HG02642 (cell line): ENCODE measurements at regions not wholly inside any gene's neighbourhood (a gene's known extent, or its start where the extent isn't known, plus 50 kb on each side); places are given as distances from the start of the nearest gene placed in this dataset.

Experiments used
- ATAC-seq: cut with Tn5 transposase; IDR thresholded peaks from one replicate; pipeline ENCODE4 v1.9.1; 2021; ENCODE audit warnings: mild to moderate bottlenecking; ENCODE audit not compliant: unreplicated experiment, poor library complexity

DNA sequence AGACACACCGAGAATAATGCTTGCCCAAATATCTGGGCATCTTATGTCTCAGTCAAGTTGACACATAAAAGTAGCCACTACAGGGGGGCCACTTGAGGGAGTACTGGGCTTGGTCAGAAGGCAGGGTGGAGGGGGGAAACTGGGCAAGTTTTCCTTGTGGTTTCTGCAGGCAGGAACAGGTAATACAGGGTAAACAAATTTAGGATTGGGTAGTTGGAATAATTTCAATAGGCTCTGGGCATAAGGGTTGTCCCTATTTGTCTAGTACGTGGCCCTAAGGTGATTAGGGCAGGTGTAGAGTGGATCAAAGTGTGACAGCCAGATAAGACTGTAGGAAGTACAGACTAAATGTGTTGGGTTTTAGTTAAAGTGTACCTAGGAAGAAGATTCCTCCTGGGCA lies 353.1 kb downstream of the TLE4 start:
- ATAC-seq: no peak

DNA sequence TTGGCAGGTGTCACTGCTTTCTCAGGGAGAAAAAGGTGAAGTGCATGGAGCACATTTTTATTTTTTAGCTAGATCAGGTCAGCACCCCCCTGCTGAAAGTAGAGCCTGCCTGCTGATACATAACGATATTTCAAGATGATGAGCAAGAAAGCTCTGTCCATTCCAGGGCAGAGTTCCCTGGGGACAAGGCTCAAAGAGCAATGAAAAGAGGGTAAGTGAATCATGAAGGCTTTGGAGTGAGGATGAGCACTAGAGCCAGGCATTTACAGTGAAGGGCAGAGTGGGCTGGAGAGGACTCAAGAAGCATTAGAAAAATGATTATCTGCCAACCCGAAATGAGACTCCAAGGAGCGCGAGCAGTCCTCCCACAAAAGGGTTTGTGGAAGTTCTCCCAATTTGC lies 345.7 kb downstream of the TLE4 start:
- no peak for ATAC-seq

DNA sequence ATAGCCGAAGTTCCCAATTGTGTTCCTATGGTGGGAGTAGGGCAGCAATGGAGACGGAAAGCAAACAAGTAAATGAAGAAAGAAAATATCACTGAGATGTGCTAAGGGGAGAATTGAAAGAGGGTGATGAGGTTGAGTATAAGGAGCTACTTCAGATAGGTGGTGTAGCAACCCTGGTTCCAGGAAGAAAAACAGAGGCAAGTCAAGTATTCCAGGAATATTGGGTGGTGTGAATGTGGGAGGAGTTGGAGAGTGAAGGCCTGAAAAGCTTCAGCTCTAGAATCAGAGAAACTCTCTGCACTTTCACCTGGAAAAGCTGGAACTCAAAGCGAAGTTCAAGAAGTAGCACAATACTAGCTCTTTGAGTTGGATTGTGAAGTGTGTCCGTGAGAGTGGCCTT lies 342.1 kb downstream of the TLE4 start:
- ATAC-seq: no peak

DNA sequence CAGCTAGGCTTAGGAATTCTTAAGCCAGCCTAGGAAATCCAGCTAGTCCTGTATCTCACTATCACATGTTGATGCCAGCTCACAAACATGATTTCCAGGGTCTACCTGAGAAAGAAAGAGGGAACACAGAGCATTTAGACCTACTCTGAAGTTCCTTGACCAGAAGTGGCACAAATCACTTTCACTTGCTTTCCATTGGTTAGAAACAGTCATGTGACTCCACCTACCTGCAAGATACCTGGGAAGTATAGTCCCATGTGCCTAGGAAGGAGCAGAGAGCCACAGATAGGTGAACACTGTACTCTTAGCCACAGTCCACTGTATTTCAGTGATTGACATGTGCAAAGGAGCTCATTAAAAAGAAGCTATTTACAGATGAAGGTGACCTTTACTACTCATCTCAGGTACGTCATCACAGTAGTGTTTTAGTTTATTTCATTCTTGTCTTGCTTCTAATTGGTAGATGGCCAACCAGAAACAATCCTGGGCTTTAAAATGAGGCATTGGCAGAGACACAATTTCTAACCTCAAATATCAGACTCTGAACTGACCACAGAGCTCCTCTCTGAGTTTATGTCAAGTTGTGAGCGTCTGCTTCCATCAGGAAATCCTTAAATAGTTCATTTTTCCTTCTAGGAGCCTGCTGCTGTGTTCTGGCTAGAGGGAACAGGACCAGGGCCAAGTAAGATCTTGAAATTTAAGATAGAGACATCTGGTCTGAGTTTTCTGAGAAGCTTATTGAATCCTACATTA lies 340.7 kb downstream of the TLE4 start:
- no peak for ATAC-seq

DNA sequence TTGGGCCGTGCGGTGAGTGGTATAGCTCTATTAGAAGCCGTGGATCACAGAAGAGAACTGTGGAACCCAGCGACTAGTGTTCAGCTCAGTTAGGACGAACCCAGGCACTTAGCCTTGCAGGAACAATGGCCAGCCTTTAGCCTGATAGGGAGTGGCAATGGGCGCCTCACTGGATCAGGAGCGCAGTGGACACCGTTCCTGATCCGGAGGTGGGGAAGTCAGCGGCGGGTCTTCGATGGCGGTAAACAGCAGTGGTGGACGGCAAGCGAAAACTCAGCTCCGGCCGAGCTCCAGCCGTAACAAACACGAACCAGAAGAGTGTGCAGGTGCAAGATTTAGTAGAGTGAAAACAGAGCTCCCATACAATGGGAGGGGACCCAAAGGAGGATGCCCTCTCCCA lies 340.0 kb downstream of the TLE4 start:
- no peak for ATAC-seq

DNA sequence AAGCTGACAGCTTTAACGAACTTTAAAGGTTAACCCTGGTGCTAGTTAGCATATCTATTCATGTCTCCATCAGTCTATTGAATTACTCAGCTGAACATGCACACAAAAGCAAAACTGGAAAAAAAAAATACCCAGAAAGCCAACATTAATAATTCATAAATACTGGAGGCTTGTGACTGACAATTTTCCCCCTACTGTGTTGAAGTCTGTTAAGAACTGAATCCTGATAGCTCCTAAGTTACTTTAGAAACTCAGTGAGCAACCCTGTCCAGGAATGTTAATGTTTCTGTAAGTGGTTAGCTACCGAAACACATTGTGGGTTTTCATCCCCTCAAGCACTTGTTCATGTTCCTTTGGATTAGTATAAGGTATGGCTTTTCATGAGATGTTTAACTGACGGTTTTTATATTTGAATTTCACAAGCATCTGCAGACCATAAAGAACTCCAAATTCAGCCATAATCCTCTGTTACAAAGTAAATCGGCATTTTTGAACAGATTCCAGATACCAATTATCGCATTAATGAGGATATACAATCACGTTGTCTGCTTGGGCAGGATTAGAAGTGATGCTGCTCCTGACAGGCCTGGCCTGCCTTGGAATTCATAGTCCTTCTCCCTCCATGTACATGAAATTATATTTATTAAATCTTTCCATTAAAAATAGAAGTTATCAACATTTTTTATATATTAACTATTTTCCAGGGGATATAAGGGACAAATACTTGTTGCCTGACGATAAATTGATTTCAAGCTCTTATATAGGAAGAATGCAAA lies 331.2 kb downstream of the TLE4 start:
- ATAC-seq: no peak

DNA sequence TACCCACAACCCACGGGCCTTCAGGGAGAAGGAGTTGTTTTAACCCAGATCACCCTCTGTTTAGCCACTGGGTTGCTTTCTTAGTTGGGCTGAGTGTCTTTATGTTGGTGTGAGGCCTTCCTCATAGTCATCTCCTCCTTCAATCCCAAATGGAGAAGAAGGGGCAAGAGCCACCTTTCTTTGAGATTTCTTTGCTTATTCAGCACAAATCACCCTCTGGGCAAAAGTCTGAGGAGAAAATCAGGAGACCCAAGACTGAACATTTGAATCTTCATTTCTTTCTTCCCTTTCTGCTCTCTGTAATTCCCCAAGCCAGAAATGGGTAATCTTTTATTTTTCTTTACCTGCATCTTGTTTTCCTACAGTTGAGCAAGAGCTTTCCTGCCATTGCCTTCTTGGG lies 329.0 kb downstream of the TLE4 start:
- ATAC-seq: no peak

DNA sequence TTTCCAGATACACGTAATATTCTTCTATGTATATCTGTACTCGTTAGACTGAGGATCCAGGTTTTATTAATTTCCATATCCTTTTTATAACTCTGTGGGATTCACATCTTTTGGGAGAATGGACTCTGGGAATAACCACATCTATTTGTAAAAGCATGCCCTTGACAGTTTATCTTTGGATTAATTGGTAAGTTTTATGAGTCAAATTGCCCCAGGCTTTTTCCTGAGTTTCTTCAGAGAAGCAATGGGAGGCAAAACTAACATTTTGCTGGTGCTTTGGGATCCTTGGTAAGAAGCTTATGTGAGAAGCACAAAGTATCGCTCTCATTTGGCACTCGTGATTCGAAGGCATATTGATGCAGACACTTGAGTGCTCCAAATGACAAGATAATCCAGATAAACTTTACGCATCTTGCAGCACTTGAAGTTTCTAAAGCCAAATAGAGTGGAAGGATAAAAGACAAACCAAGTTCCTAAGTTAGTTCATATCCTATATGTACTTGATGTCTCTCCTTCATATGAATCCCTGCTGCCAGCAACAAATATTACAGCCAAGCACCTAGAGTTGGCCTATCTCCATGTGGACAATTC lies 324.7 kb downstream of the TLE4 start:
- ATAC-seq: no peak

DNA sequence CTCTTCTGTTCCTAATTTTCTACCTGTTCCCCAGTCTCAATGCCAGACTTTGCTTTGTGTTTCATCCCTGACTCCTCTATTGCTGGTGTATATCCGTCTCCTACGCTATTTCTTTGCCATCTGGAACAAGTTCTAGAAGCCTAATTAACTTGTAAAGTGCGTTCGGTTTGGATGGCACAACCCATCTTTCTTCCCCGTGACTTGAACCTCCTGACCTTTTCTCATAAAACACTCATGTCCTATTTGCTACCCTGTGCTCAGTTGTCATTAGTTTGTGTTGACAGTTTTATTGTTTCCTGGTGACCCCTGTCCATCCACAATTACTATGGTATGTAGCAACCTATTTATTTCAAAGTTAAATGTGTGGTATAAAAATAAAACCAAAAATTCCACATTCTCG lies 323.5 kb downstream of the TLE4 start:
- no peak for ATAC-seq

DNA sequence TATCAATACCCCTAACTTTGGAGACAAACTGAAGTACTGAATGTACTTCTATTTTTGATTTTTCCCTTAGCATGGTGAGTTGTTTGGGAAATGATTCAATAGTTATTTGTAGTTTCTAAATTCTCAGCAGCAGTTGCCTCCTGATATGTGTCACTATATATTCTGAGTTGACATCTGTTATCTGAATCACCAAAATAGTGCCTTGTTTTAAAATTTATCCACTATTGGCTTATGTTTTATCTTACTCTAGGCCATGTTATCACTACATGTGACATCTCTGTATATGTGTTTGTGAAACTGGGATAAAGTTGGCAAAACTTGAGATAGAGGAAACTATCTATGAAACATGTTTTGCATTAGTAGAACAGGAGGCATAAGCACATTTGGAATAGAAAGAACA lies 317.6 kb downstream of the TLE4 start:
- ATAC-seq: no peak

DNA sequence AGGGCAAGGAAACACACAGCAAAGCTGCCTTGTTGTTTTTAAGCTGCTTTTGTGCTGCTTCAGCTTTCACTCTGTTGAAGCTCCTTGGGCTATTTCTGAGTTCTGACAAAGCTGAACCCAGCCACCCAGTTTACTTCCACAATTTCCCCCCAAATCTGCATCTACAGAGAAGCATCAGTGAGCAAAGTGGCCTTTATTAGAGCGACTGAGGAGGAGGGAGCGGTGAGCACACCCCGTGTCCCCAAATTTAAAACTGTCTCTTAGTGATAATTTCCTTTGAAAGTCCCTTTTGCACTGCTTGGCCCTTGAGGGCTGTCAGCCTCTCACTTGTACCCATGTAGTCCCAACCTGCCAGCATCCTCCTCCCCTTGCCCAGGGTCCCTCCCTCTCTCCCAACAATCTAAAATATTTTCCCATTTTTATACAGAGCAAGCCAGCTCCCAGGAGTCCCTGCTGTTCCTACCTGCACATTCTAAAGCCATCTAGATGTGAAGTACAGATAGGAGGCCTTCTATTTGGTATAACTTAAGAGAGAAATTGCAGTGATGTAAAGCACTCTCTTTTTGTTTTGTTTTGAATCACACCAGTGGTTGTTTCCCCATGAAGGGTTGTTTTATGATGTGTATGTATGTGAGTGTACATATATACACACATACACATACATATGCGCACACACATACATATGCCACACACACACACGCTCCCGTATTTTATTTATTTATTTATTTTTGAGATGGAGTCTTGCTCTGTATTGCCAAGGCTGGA lies 313.5 kb downstream of the TLE4 start:
- ATAC-seq: no peak

DNA sequence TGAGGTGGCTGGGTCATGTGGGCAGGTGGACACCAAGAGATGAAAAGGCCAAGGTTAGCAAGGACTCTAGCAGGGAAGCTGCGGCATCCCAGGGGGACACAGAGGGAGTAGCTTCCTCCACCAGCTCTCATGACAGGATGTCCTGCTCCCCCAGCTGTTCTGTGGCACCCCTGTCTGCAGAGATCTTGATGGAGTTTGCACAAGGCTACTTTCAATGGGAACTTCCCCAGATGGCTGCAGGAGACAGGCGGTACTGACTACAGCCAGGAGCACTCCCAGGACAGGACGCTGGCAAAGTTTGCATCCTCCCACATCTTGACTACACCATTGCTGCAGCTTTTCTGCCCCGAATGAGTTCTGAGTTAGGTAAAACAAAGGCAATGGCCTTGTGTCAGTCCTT lies 312.8 kb downstream of the TLE4 start:
- no peak for ATAC-seq

DNA sequence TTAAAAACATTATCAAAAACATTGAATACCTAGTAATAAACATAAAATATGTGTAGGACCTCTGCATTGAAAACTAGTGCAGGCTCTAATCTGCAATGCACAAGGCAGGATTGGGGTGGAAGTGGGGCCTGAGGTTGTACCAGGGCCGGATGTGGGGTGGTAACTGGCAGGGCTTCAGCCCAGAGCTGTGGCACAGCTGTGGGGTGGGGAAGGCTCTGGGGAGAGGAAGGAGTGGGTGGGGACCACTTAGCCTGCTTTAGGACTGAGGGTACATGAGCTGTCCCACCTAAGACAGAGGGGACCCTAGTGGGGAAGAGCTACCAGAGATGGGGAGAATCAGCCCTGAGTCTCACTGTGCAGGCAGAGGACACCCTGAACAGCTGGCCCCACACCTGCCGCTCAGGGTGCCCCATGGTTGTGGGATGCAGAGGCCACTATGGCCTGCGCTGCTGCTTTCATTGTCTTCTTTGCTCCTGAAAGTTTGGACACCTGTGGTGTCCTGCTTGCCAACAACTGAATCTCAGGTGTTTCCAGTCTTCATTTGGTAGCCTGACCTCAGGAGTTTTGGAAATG lies 311.4 kb downstream of the TLE4 start:
- ATAC-seq: peak; percentile 62

DNA sequence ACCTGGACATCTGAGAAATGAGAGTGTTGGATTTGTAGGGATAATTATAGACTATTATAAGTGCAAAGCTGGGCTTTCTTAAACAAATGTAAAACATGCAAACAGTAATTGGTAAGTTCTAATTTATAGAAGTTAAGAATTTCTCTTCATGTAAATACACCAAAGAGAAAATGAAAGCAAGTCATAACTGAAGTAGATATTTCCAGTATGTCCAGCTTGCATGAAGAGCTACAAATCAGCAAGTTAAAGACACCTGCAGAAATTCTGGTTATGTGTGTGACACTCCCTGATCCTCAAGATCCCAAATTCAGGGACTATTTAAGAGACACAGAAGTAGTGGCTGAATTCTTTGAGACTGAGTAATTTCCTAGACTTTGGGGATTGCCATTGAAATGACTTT lies 308.9 kb downstream of the TLE4 start:
- peak; percentile 53 for ATAC-seq

DNA sequence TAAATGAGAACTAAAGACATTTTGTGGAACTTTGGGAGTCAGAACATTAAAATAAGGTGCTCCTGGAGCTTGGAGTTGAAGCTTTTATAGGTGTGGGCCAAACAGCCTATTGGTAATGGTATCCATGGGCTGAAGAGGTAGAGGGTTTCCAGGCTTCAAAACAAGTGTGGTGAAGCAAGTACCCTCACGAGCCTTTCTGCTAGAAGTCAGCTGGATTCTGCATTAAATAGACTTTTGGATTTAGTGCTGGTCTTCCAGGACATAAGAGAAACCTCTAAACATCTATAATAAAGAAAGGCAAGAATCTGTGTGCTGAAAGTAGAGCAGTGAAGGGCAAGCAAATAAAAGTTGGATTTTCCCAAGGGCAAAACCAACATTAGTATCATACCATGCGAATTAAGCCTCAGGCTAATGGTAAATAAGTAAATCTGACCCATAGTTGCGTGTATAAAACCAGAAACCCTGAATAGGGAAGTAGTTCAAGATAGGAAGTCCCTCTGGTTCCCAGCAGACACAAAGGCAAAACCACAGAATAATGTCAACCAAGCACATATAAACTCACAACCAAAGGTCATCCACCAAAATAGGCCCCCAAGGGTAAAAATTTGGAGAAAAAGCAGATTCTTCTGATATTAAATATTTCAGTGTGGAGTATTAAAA lies 306.3 kb downstream of the TLE4 start:
- ATAC-seq: peak; percentile 48

DNA sequence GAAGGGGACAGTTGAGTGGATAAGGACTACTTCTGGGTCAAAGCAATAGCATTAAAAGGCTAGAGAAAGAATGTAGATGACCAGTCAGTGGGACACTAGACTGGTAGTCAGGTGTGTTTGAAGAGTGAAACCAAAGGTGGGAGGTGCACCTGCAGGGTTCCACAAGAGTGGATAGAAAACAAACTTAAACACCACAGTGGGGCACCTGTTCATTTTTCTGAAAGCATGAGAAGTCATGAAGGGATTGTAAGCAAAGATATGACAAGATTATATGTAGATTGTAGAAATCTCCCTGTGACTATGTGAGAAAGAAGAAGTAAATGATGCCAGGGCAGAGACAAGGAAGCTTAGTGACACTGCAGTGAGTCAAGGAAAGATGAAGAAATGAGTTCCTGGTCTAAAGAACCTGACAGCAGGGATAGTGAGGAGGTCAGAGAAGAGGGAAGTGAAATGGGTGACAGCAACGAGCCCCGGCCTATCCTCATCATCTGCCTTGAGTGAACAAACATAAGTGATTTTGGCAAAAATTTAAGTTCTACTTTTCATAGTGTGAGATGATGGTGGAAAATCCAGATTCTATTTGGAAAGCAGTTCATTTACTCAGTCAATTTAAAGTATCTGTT lies 296.9 kb downstream of the TLE4 start:
- peak; percentile 58 for ATAC-seq

DNA sequence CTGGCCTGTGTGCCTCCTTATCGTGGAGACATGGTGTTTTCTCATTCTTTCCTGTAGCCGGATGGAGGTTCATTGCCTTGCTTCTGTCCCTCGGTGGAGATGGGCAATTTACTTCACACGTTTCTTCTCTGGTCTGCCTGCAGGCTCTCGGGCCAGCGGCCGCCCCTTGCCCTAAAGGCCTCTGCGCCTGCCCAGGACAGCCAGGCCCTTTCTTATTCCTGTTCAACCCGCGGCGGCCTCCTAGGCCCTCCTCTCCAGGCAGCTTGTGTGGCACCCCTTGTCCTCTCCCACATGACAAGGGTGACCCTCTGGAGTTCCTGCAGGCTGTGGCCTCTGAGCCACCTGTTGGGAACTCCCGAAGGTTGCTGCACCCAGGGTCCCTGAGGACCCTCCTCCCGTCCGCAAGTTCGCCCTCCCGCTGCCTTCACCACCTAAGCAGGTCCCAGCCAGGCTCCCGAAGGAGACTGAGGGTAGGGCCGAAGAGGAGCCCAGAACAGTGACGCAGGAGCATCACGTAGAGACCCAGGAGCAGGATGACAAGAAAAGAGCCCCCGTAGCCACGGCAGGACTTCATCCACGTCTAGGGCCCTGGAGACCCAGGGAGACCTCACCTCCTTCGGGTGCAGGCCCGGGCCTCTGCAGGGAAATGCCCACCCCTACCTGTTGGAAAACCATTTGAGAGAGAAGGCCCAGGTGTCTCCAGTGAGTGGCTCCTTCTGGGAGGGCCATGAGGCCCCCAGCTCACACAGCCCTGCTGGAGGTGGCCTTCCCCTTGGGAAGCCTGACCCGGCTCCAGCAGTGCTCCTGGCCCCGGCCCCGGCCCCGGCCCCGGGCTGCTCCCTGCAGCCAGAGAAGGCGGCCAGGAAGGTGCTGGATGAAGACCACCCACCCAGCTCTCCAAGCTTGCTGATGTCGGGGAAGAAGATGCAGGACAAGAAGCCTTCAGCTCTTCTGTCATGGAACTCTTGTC lies 291.4 kb downstream of the TLE4 start:
- no peak for ATAC-seq

DNA sequence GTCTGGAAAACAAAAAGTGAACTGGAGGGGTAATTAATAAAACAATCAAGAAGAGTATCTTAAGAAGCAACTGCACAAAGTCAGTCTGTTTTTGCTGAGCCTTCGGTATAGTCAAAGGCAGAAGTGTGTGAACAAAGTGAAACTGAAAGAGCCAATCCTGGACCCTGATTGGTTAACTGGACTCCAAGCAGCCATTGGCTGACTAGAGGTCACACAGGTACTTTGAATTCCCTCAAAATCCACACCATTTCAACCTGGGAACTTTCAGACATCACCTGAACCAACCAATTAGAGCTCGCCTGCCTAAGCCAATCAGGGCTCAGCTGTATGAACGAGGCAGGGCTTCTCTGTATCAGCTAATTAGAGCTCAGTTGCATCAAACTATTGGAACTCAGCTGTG lies 286.7 kb downstream of the TLE4 start:
- no peak for ATAC-seq
